ENCODE measurements at regions not wholly inside any gene's neighbourhood (a gene's known extent, or its start where the extent isn't known, plus 50 kb on each side); places are given as distances from the start of the nearest gene placed in this dataset.

- TF ChIP-seq CTCF (IDR thresholded peaks at IDR 0.05) (no peak), POLR2A (IDR thresholded peaks at IDR 0.05) (no peak)
Measured at GRCh38 chr11:20247591-20248007, 87.3 kb upstream of the DBX1 start.
